HepG2 (cell line): ENCODE measurements at regions not wholly inside any gene's neighbourhood (a gene's known extent, or its start where the extent isn't known, plus 50 kb on each side); places are given as distances from the start of the nearest gene placed in this dataset.
A peak's percentile ranks its signal among the peaks of the same experiment; 100 is the strongest.

Experiments used
- ATF3 ChIP-seq: sonication (generic); formaldehyde crosslinking; IDR thresholded peaks from 2 replicates; pipeline ENCODE4 v1.4.0; 2020; ENCODE audit warnings: missing genetic modification reagents
- BRCA1 ChIP-seq: sonication (generic); formaldehyde crosslinking; IDR thresholded peaks from 2 replicates; pipeline ENCODE4 v1.4.0; 2020; ENCODE audit warnings: missing genetic modification reagents
- CC2D1A ChIP-seq: sonication (generic); formaldehyde crosslinking; IDR thresholded peaks from 2 replicates; pipeline ENCODE4 v1.8.1; 2023; ENCODE audit warnings: mild to moderate bottlenecking, missing genetic modification reagents
- CCDC6 ChIP-seq: sonication (generic); formaldehyde crosslinking; IDR thresholded peaks from 2 replicates; pipeline ENCODE4 v1.8.1; 2022; ENCODE audit warnings: mild to moderate bottlenecking, missing genetic modification reagents, moderate library complexity
- HCFC1 ChIP-seq: fragments of 150-350 bp; IDR thresholded peaks from 2 replicates; pipeline ENCODE4 v1.6.1; 2014; ENCODE audit warnings: low read depth, low read length
- KDM4B ChIP-seq: sonication (generic); formaldehyde crosslinking; IDR thresholded peaks from 2 replicates; pipeline ENCODE4 v1.4.0; 2020; ENCODE audit warnings: missing genetic modification reagents
- NR2F2 ChIP-seq: IDR thresholded peaks from 2 replicates; pipeline ENCODE4 v1.6.1; 2012; ENCODE audit warnings: low read depth, inconsistent platforms, borderline replicate concordance
- PLRG1 ChIP-seq: fragments of 450-650 bp; conservative IDR thresholded peaks from 2 replicates; pipeline ENCODE4 v1.6.1; 2016
- SIN3A ChIP-seq: IDR thresholded peaks from 2 replicates; pipeline ENCODE4 v1.6.1; 2011; ENCODE audit warnings: low read depth, mild to moderate bottlenecking, control low read depth, low read length, borderline replicate concordance
- SP2 ChIP-seq: sonication (generic); formaldehyde crosslinking; IDR thresholded peaks from 2 replicates; pipeline ENCODE4 v1.5.1; 2020; ENCODE audit warnings: mild to moderate bottlenecking, missing genetic modification reagents
- SRY ChIP-seq: sonication (generic); formaldehyde crosslinking; IDR thresholded peaks from 2 replicates; pipeline ENCODE4 v1.8.0; 2022; ENCODE audit warnings: mild to moderate bottlenecking, missing genetic modification reagents
- UBTF ChIP-seq: sonication (generic); formaldehyde crosslinking; IDR thresholded peaks from 2 replicates; pipeline ENCODE4 v1.4.0; 2020; ENCODE audit warnings: mild to moderate bottlenecking, missing genetic modification reagents
- USF2 ChIP-seq, 2 experiments: sonication (generic) in 1 of 2; formaldehyde crosslinking in 1 of 2; IDR thresholded peaks; 2 replicates each; pipeline versions ENCODE4 v1.5.1 to v1.6.1; 2011 to 2020; ENCODE audit warnings: borderline replicate concordance in 1 of 2, low read depth in 1 of 2, low read length in 1 of 2, mild to moderate bottlenecking in 1 of 2, missing genetic modification reagents in 1 of 2, moderate library complexity in 1 of 2
- ZBTB20 ChIP-seq: sonication (generic); formaldehyde crosslinking; IDR thresholded peaks from 2 replicates; pipeline ENCODE4 v1.8.1; 2023; ENCODE audit warnings: missing genetic modification reagents, low read depth, mild to moderate bottlenecking, borderline replicate concordance
- ZBTB34 ChIP-seq: sonication (generic); formaldehyde crosslinking; IDR thresholded peaks from 2 replicates; pipeline ENCODE4 v1.8.0; 2022; ENCODE audit warnings: mild to moderate bottlenecking, missing genetic modification reagents
- ZBTB7B ChIP-seq: sonication (generic); formaldehyde crosslinking; IDR thresholded peaks from 2 replicates; pipeline ENCODE4 v1.4.0; 2020; ENCODE audit warnings: missing genetic modification reagents
- ZHX1 ChIP-seq: sonication (generic); formaldehyde crosslinking; IDR thresholded peaks from 2 replicates; pipeline ENCODE4 v1.8.1; 2022; ENCODE audit warnings: low read depth, mild to moderate bottlenecking, missing genetic modification reagents
- ZNF136 ChIP-seq: sonication (generic); formaldehyde crosslinking; IDR thresholded peaks from 2 replicates; pipeline ENCODE4 v1.8.1; 2022; ENCODE audit warnings: low read depth, mild to moderate bottlenecking, moderate library complexity, missing genetic modification reagents
- ZNF720 ChIP-seq: sonication (generic); formaldehyde crosslinking; IDR thresholded peaks from 2 replicates; pipeline ENCODE4 v1.4.0; 2020; ENCODE audit warnings: missing genetic modification reagents
- ZNF777 ChIP-seq: sonication (generic); formaldehyde crosslinking; IDR thresholded peaks from 2 replicates; pipeline ENCODE4 v1.4.0; 2020; ENCODE audit warnings: missing genetic modification reagents
- ZSCAN30 ChIP-seq: sonication (generic); formaldehyde crosslinking; IDR thresholded peaks from 2 replicates; pipeline ENCODE4 v1.5.0; 2020; ENCODE audit warnings: mild to moderate bottlenecking, missing genetic modification reagents

GRCh38 chr4:123856689-123857545 is 460.3 kb downstream of the SPRY1 start (continued):
- TF ChIP-seq ZBTB34 (CRISPR knock-in tag) (no peak), CCDC6 (CRISPR knock-in tag) (no peak), NR2F2 (peak; percentile 73; the same call in 1 of the 2 replicates), SP2 (CRISPR knock-in tag) (no peak), ZSCAN30 (CRISPR knock-in tag) (no peak), ZBTB20 (peak; percentile 85; the same call in 1 of the 2 replicates), ZHX1 (CRISPR knock-in tag) (no peak), USF2 (IDR thresholded peaks at IDR 0.05; ENCODE audit: low read depth, low read length) (no peak), USF2 (CRISPR knock-in tag; IDR thresholded peaks at IDR 0.05; ENCODE audit: borderline replicate concordance) (no peak), SIN3A (no peak), ZNF136 (CRISPR knock-in tag) (peak; percentile 81; the same call in 1 of the 2 replicates), ATF3 (CRISPR knock-in tag) (no peak), ZBTB7B (CRISPR knock-in tag) (peak; percentile 48; the same call in 1 of the 2 replicates), PLRG1 (no peak), ZNF777 (CRISPR knock-in tag) (no peak), SRY (CRISPR knock-in tag) (no peak), UBTF (no peak), CC2D1A (CRISPR knock-in tag) (no peak), BRCA1 (CRISPR knock-in tag) (no peak; the same call in 1 of the 2 replicates), HCFC1 (no peak), KDM4B (CRISPR knock-in tag) (no peak), ZNF720 (CRISPR knock-in tag) (no peak)
